Ishikawa (cell line): ENCODE measurements at regions not wholly inside any gene's neighbourhood (a gene's known extent, or its start where the extent isn't known, plus 50 kb on each side); places are given as distances from the start of the nearest gene placed in this dataset.

ENCODE experiments used
- CEBPB ChIP-seq: IDR thresholded peaks from 2 replicates; pipeline ENCODE4 v1.6.1; 2012
- CREB1 ChIP-seq: IDR thresholded peaks from 2 replicates; pipeline ENCODE4 v1.6.1; 2012; ENCODE audit warnings: low read depth
- EGR1 ChIP-seq: IDR thresholded peaks from 2 replicates; pipeline ENCODE4 v1.6.1; 2012
- FOXM1 ChIP-seq: IDR thresholded peaks from 2 replicates; pipeline ENCODE4 v1.6.1; 2012; ENCODE audit warnings: low read depth, borderline replicate concordance
- RAD21 ChIP-seq: IDR thresholded peaks from 2 replicates; pipeline ENCODE4 v1.6.1; 2012; ENCODE audit warnings: low read depth
- TAF1 ChIP-seq: IDR thresholded peaks from 2 replicates; pipeline ENCODE4 v1.6.1; 2012; ENCODE audit warnings: low read depth, mild to moderate bottlenecking
- TEAD4 ChIP-seq: IDR thresholded peaks from 2 replicates; pipeline ENCODE4 v1.6.1; 2012
- YY1 ChIP-seq: IDR thresholded peaks from 2 replicates; pipeline ENCODE4 v1.6.1; 2012; ENCODE audit warnings: low read depth
- TF ChIP-seq, protein P1 (sequence below): IDR thresholded peaks from 2 replicates; pipeline ENCODE4 v1.6.1; 2012

DNA sequence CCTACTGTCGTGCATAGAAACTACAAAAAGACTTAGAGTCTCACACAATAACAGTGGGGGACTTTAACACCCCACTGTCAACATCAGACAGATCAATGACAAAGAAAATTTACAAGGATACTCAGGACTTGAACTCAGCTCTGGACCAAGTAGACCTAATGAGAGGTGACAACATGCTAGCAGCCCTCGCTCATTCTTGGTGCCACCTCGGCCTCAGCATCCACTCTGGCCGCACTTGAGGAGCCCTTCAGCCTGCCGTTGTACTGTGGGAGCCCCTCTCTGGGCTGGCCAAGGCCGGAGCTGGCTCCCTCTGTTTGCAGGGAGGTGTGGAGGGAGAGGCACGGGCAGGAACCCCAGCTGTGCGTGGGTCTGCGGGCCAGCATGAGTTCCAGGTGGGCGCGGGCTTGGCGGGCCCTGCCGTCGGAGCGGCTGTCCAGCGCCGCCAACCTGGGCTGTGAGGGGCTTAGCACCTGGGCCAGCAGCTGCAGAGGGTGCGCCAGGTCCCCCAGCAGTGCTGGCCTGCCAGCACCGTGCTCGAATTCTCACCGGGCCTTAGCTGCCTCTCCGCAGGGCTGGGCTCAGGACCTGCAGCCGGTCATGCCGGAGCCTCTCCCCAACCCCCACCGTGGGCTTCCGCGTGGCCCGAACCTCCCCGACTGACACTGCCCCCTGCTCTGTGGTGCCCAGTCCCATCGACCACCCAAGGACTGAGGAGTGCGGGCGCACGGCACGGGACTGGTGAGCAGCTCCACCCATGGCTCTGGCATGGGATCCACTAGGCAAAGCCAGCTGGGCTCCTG lies 205.6 kb downstream of the FRK start:
- TF ChIP-seq YY1 = no peak
- TF ChIP-seq TAF1 = no peak
- TF ChIP-seq TEAD4 = no peak
- no peak for TF ChIP-seq RAD21
- no peak for TF ChIP-seq CEBPB
- TF ChIP-seq EGR1 = no peak
- TF ChIP-seq FOXM1 = no peak
- TF ChIP-seq, protein P1, sequence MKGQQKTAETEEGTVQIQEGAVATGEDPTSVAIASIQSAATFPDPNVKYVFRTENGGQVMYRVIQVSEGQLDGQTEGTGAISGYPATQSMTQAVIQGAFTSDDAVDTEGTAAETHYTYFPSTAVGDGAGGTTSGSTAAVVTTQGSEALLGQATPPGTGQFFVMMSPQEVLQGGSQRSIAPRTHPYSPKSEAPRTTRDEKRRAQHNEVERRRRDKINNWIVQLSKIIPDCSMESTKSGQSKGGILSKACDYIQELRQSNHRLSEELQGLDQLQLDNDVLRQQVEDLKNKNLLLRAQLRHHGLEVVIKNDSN = no peak
- TF ChIP-seq CREB1 = no peak
